PC-3 (cell line): ENCODE measurements at regions not wholly inside any gene's neighbourhood (a gene's known extent, or its start where the extent isn't known, plus 50 kb on each side); places are given as distances from the start of the nearest gene placed in this dataset.

Source experiments
- ATAC-seq: fragments of 200-7000 bp; cut with Tn5 transposase; 2 replicates; pipeline ENCODE4 v1.9.1; 2020; ENCODE audit warnings: mild to moderate bottlenecking, moderate library complexity
- BruUV-seq: library from RNA; stranded (reverse); fragments of 400-500 nt; replicated peaks from 2 replicates; lab custom pipeline; 2021; lab: Mats Ljungman, UMichigan
- CTCF ChIA-PET: fragments of 300-600 bp; sonication (Branson Sonifier 250); formaldehyde crosslinking; loops from one replicate; lab custom pipeline; 2022; ENCODE audit warnings: antibody characterized with exemption; lab: Charles Lee
- POLR2A ChIA-PET: fragments of 300-600 bp; sonication (Branson Sonifier 250); formaldehyde crosslinking; loops from one replicate; lab custom pipeline; 2022; ENCODE audit warnings: antibody characterized with exemption; ENCODE audit not compliant: unreplicated experiment; lab: Charles Lee
- DNase-seq: peaks from one replicate; pipeline ENCODE4 v3.0.0-alpha.2; 2015
- H2AFZ ChIP-seq: fragments of 300-600 bp; sonication (generic); 2 replicates; pipeline ENCODE4 v1.6.0; 2016; ENCODE audit warnings: antibody characterized with exemption, low read length
- H3F3A ChIP-seq: fragments of 300-600 bp; sonication (generic); one replicate; pipeline ENCODE4 v1.6.0; 2017; ENCODE audit warnings: antibody characterized with exemption, low read length, control low read depth, mild to moderate bottlenecking; ENCODE audit not compliant: unreplicated experiment
- H3K27ac ChIP-seq: fragments of 300-600 bp; sonication (generic); 2 replicates; pipeline ENCODE4 v1.5.1; 2016; ENCODE audit warnings: mild to moderate bottlenecking, low read length
- H3K27me3 ChIP-seq: fragments of 300-600 bp; sonication (generic); 2 replicates; pipeline ENCODE4 v1.6.1; 2016; ENCODE audit warnings: low read length, mixed read lengths
- H3K36me3 ChIP-seq: fragments of 300-600 bp; sonication (generic); 2 replicates; pipeline ENCODE4 v1.6.1; 2016; ENCODE audit warnings: low read depth, mixed run types, low read length, mixed read lengths
- H3K4me1 ChIP-seq: fragments of 300-600 bp; sonication (generic); 2 replicates; pipeline ENCODE4 v1.5.1; 2016; ENCODE audit warnings: low read length; ENCODE audit not compliant: insufficient read depth
- H3K4me2 ChIP-seq: fragments of 300-600 bp; sonication (generic); 2 replicates; pipeline ENCODE4 v1.6.0; 2016; ENCODE audit warnings: low read length
- H3K4me3 ChIP-seq: fragments of 300-600 bp; sonication (generic); 2 replicates; pipeline ENCODE4 v1.5.1; 2016; ENCODE audit warnings: mild to moderate bottlenecking, low read length, mixed read lengths
- H3K79me2 ChIP-seq: fragments of 300-600 bp; sonication (generic); 2 replicates; pipeline ENCODE4 v1.6.1; 2017; ENCODE audit warnings: low read length, mixed read lengths
- H3K9ac ChIP-seq: fragments of 300-600 bp; sonication (generic); 2 replicates; pipeline ENCODE4 v1.6.0; 2016; ENCODE audit warnings: mild to moderate bottlenecking, low read length
- H3K9me2 ChIP-seq: fragments of 300-600 bp; sonication (generic); replicated peaks from 2 replicates; pipeline ENCODE4 v1.6.1; 2016; ENCODE audit warnings: mixed run types, low read length, mixed read lengths
- H3K9me3 ChIP-seq: fragments of 300-600 bp; sonication (generic); 2 replicates; pipeline ENCODE4 v1.6.1; 2016; ENCODE audit warnings: low read length, mixed read lengths
- H4K20me1 ChIP-seq: fragments of 300-600 bp; sonication (generic); 2 replicates; pipeline ENCODE4 v1.6.1; 2016; ENCODE audit warnings: low read length, mixed read lengths
- CTCF ChIP-seq: fragments of 300-600 bp; sonication (generic); conservative IDR thresholded peaks from 2 replicates; pipeline ENCODE4 v1.5.1; 2017; ENCODE audit warnings: antibody characterized with exemption, low read depth, mild to moderate bottlenecking, low read length
- EZH2 ChIP-seq: fragments of 300-600 bp; sonication (generic); IDR thresholded peaks from one replicate; pipeline ENCODE4 v1.6.1; 2017; ENCODE audit warnings: antibody characterized with exemption, mild to moderate bottlenecking, low read length; ENCODE audit not compliant: unreplicated experiment
- EZH2phosphoT487 ChIP-seq: fragments of 300-600 bp; sonication (generic); IDR thresholded peaks from 2 replicates; pipeline ENCODE4 v1.6.1; 2018; ENCODE audit warnings: mild to moderate bottlenecking, antibody characterized with exemption, low read length, borderline replicate concordance
- intact Hi-C: fragments of 100-400 bp; cut with micrococcal nuclease; formaldehyde crosslinking; loops from 2 replicates; pipeline ENCODE4 v1.9.0; 2023

- H3F3A ChIP-seq, result no peaks in the 10 kb centered on the region
- no peaks in the 10 kb centered on the region for H3K4me1 ChIP-seq
- H3K79me2 ChIP-seq, result no peaks in the 10 kb centered on the region
- H3K4me3 ChIP-seq, result no peak overlapping the region
- POLR2A ChIA-PET, result no interaction called here
- DNase-seq, result no peak
- H2AFZ ChIP-seq, result no peak overlapping the region
- TF ChIP-seq EZH2phosphoT487, result no peak
- no peak for TF ChIP-seq CTCF
- no peak for TF ChIP-seq EZH2
- CTCF ChIA-PET, result no interaction called here
- no peak overlapping the region for H3K27ac ChIP-seq
- intact Hi-C loops, result no loop called here
- no peaks in the 10 kb centered on the region for H3K36me3 ChIP-seq
- no peaks in the 10 kb centered on the region for H3K9me2 ChIP-seq
- no TSS peak for BruUV-seq
- no peak overlapping the region for H3K9ac ChIP-seq
- H3K27me3 ChIP-seq, result no peaks in the 10 kb centered on the region
- no peak for ATAC-seq
- no peaks in the 10 kb centered on the region for H3K9me3 ChIP-seq
- no peaks in the 10 kb centered on the region for H4K20me1 ChIP-seq
- H3K4me2 ChIP-seq, result no peak overlapping the region
Measured at GRCh38 chr13:53217194-53217593, 188.6 kb downstream of the OLFM4 start.

DNA sequence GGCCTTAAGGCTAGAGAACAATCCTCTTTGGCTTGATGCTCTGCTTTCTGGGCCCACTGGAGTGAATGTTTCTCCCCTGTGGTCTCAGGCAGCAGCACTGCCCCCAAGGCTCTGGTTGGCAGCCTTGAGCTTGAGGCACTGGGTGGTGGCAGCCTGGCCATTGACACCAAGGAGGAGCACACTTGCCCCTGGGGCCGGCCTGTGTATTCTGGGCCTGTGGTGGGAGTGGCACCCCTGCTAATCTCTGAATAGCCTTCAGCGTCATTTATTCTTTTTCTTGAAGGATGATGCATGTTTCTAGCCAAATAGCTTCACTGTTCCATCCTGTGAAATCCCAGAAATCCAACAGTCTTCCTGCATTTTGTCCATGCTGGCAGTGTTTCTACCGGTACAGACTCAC is 191.4 kb downstream of the OLFM4 start:
- TF ChIP-seq EZH2, result no peak
- TF ChIP-seq CTCF, result no peak
- no peak for TF ChIP-seq EZH2phosphoT487
- Histone ChIP-seq H3K4me1 (no peaks in the 10 kb centered on the region), H3K27ac (no peak overlapping the region), H3K27me3 (no peaks in the 10 kb centered on the region), H3K4me2 (no peak overlapping the region), H3K9me2 (no peaks in the 10 kb centered on the region), H3K9me3 (0 out of 2 replicates have a peak, but pooled peaks cover 6% of the 10 kb centered on the region), H3K36me3 (no peaks in the 10 kb centered on the region), H3K79me2 (no peaks in the 10 kb centered on the region), H4K20me1 (no peaks in the 10 kb centered on the region), H3K4me3 (no peak overlapping the region), H2AFZ (no peak overlapping the region), H3F3A (no peaks in the 10 kb centered on the region), H3K9ac (no peak overlapping the region)
- ATAC-seq (no peak), DNase-seq (no peak)
- ChIA-PET POLR2A (no interaction called here), CTCF (no interaction called here)
- intact Hi-C loops, result no loop called here
- no TSS peak for BruUV-seq

- H3K36me3 ChIP-seq, result no peaks in the 10 kb centered on the region
- ChIA-PET POLR2A (no interaction called here), CTCF (no interaction called here)
- no peak for TF ChIP-seq EZH2
- no peak for TF ChIP-seq CTCF
- TF ChIP-seq EZH2phosphoT487, result no peak
- H3K27me3 ChIP-seq, result no peaks in the 10 kb centered on the region; the same call in 1 of the 2 replicates
- no peak overlapping the region for H3K4me2 ChIP-seq
- no peak overlapping the region for H3K27ac ChIP-seq
- no peaks in the 10 kb centered on the region for H3K9me3 ChIP-seq
- BruUV-seq, result no TSS peak
- no peak overlapping the region for H3K9ac ChIP-seq
- H3F3A ChIP-seq, result no peaks in the 10 kb centered on the region
- intact Hi-C loops, result no loop called here
- DNase-seq (no peak), ATAC-seq (no peak)
- H2AFZ ChIP-seq, result no peak overlapping the region
- no peaks in the 10 kb centered on the region for H4K20me1 ChIP-seq
- H3K4me3 ChIP-seq, result no peak overlapping the region
- no peaks in the 10 kb centered on the region for H3K4me1 ChIP-seq
- H3K9me2 ChIP-seq, result no peaks in the 10 kb centered on the region
- no peaks in the 10 kb centered on the region for H3K79me2 ChIP-seq
Measured at GRCh38 chr13:53237696-53238095, 209.1 kb downstream of the OLFM4 start.
